Omental fat pad (tissue), 3 donors: ENCODE measurements at regions not wholly inside any gene's neighbourhood (a gene's known extent, or its start where the extent isn't known, plus 50 kb on each side); places are given as distances from the start of the nearest gene placed in this dataset.

Experiments used
- ATAC-seq: fragments of 150-250 bp; one replicate; pipeline ENCODE4 v1.9.1; 2016; ENCODE audit warnings: mild to moderate bottlenecking, moderate library complexity; ENCODE audit not compliant: low FRiP score
- DNase-seq: peaks from one replicate; pipeline ENCODE4 v3.0.0-alpha.2; 2019; ENCODE audit warnings: low spot score
- TF ChIP-seq, protein P1 (sequence below), 3 donors: fragments of 450-650 bp; IDR thresholded peaks; one replicate each; pipeline ENCODE4 v1.5.1; 2016 to 2017; ENCODE audit warnings: antibody characterized with exemption in 3 of 3, mild to moderate bottlenecking in 3 of 3, moderate library complexity in 2 of 3

DNA sequence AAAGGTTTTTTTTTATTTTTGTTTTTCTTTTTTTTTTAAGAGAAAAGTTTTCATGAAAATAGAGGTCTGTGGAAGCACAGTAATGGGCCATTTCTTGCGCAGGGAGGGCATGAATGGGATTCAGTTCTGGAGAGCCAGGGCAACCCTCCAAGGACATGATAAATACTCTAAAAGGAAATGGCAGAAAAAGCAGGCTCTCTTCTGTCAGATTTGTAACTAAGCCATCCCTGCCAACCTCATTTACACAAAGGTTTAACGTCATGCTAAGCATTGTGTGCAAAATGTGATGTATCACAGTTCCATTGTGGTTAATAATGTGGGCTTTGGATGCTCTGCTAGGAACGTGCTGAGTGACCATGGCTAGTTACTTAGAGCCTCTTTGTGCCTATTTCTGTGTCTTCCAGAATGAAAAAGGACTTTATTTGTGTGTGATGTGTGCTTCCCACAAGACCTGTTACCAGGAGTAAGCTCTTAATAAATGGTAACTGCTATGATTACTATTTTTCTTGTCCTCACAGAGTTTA, 1095.9 kb upstream of the SORCS1 start:
- DNase-seq: no peak
- TF ChIP-seq, protein P1, sequence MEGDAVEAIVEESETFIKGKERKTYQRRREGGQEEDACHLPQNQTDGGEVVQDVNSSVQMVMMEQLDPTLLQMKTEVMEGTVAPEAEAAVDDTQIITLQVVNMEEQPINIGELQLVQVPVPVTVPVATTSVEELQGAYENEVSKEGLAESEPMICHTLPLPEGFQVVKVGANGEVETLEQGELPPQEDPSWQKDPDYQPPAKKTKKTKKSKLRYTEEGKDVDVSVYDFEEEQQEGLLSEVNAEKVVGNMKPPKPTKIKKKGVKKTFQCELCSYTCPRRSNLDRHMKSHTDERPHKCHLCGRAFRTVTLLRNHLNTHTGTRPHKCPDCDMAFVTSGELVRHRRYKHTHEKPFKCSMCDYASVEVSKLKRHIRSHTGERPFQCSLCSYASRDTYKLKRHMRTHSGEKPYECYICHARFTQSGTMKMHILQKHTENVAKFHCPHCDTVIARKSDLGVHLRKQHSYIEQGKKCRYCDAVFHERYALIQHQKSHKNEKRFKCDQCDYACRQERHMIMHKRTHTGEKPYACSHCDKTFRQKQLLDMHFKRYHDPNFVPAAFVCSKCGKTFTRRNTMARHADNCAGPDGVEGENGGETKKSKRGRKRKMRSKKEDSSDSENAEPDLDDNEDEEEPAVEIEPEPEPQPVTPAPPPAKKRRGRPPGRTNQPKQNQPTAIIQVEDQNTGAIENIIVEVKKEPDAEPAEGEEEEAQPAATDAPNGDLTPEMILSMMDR (IDR thresholded peaks at IDR 0.05): no peak
- ATAC-seq: no peak

- no peak for DNase-seq
- no peak for ATAC-seq
- TF ChIP-seq, protein P1 (IDR thresholded peaks at IDR 0.05): no peak
These were observed 1089.6 kb upstream of the SORCS1 start for GRCh38 chr10:108254089-108254488.

- ATAC-seq: no peak
- no peak for DNase-seq
- TF ChIP-seq, protein P1 (IDR thresholded peaks at IDR 0.05): no peak
These were observed 1088.3 kb upstream of the SORCS1 start for GRCh38 chr10:108252771-108253170.

- DNase-seq (no peak), ATAC-seq (no peak)
- TF ChIP-seq, protein P1 (IDR thresholded peaks at IDR 0.05): no peak
These were observed 1086.6 kb upstream of the SORCS1 start for GRCh38 chr10:108250936-108251620.

GRCh38 chr10:108249940-108250339, 1085.4 kb upstream of the SORCS1 start:
- TF ChIP-seq, protein P1 (IDR thresholded peaks at IDR 0.05): no peak
- no peak for DNase-seq
- ATAC-seq: no peak

- no peak for DNase-seq
- no peak for ATAC-seq
These were observed 1080.1 kb upstream of the SORCS1 start for GRCh38 chr10:108244443-108245228.

More at GRCh38 chr10:108244443-108245228, 1080.1 kb upstream of the SORCS1 start:
- TF ChIP-seq, protein P1 (IDR thresholded peaks at IDR 0.05): no peak
